ENCODE measurements at regions not wholly inside any gene's neighbourhood (a gene's known extent, or its start where the extent isn't known, plus 50 kb on each side); places are given as distances from the start of the nearest gene placed in this dataset.
"Not testable (repeated sequence)": the region's sequence is repeated elsewhere in the genome, so short reads cannot be mapped to it uniquely, and the experiment has no call there.

DNA sequence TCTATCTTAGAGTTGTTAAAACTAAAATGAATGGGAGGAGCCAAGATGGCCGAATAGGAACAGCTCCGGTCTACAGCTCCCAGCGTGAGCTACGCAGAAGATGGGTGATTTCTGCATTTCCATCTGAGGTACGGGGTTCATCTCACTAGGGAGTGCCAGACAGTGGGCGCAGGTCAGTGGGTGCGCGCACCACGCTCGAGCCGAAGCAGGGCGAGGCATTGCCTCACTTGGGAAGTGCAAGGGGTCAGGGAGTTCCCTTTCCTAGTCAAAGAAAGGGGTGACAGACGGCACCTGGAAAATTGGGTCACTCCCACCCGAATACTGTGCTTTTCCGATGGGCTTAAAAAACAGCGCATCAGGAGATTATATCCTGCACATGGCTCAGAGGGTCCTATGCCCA is 140.3 kb upstream of the MRPS30 start:
- TF ChIP-seq, protein P1, sequence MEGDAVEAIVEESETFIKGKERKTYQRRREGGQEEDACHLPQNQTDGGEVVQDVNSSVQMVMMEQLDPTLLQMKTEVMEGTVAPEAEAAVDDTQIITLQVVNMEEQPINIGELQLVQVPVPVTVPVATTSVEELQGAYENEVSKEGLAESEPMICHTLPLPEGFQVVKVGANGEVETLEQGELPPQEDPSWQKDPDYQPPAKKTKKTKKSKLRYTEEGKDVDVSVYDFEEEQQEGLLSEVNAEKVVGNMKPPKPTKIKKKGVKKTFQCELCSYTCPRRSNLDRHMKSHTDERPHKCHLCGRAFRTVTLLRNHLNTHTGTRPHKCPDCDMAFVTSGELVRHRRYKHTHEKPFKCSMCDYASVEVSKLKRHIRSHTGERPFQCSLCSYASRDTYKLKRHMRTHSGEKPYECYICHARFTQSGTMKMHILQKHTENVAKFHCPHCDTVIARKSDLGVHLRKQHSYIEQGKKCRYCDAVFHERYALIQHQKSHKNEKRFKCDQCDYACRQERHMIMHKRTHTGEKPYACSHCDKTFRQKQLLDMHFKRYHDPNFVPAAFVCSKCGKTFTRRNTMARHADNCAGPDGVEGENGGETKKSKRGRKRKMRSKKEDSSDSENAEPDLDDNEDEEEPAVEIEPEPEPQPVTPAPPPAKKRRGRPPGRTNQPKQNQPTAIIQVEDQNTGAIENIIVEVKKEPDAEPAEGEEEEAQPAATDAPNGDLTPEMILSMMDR (IDR thresholded peaks at IDR 0.05), result not testable (repeated sequence)
- TF ChIP-seq ZFX (IDR thresholded peaks at IDR 0.05; ENCODE audit: borderline replicate concordance), result not testable (repeated sequence)

Data from 22Rv1 (cell line).